Amniotic epithelial cell (primary cell): ENCODE measurements at regions not wholly inside any gene's neighbourhood (a gene's known extent, or its start where the extent isn't known, plus 50 kb on each side); places are given as distances from the start of the nearest gene placed in this dataset.

Source experiments
- DNase-seq: peaks from one replicate; pipeline ENCODE4 v3.0.0-alpha.2; 2010; ENCODE audit warnings: low read depth

DNA sequence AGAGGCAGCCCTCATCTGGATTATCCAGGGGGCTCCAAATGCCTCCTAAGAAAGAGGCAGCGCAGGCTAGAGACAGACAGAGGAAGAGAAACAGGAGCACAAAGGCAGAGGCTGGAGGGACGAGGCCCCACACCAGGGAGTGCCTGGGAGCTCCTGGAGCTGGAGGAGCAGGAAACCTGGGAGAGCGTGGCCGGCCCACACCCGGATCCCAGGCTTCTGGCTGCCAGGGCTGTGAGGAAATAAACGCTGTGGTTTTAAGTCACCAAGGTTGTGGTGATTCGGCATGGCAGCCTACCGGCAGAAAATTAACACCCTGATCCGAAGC, 165.5 kb downstream of the OLFM1 start:
- DNase-seq = no peak

GRCh38 chr9:135253305-135254004, 166.0 kb downstream of the OLFM1 start:
- no peak for DNase-seq

DNA sequence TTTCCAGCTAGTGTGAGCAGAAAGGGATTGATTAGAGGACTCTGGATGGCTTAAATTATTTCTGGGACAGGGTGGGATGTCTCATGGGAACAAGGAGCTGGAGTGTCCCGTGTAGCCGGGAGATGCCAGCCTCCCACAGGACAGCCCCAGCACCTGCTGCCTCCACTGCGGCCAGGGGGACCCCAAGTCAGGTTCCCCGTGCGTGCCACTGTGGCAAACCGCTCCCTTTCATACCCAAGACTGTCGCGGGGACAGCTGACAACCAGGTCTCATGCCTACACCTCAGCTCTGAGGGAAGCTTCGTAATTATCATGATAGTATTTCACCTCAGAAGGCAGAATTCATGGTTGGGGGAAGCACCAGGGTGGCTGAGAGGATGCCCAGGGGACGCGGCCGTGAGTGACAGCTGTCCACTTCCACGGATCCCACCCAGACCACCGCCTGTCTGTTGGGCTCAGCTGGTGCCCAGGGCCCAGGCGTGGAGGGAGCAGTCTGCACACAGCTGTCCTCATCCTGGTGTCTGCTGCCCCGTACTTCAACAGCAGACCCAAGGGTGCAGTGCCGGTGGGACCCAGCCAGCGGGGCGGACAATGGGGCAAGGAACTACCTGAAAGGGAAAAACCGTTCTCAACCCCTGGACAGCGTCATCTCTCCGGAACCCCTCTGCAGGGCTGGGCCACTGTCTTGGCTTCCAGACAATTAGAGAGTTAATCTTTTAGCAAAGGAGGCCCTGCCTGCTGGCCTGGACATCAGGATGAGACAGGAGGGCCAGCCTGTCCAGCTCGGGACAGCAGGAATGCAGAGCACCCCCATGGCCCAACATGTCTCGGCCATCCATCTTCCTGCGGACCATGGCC, 166.9 kb downstream of the OLFM1 start:
- DNase-seq = no peak

GRCh38 chr9:135255033-135255840, 167.8 kb downstream of the OLFM1 start:
- no peak for DNase-seq

GRCh38 chr9:135255841-135256580, 168.5 kb downstream of the OLFM1 start:
- DNase-seq = no peak

DNA sequence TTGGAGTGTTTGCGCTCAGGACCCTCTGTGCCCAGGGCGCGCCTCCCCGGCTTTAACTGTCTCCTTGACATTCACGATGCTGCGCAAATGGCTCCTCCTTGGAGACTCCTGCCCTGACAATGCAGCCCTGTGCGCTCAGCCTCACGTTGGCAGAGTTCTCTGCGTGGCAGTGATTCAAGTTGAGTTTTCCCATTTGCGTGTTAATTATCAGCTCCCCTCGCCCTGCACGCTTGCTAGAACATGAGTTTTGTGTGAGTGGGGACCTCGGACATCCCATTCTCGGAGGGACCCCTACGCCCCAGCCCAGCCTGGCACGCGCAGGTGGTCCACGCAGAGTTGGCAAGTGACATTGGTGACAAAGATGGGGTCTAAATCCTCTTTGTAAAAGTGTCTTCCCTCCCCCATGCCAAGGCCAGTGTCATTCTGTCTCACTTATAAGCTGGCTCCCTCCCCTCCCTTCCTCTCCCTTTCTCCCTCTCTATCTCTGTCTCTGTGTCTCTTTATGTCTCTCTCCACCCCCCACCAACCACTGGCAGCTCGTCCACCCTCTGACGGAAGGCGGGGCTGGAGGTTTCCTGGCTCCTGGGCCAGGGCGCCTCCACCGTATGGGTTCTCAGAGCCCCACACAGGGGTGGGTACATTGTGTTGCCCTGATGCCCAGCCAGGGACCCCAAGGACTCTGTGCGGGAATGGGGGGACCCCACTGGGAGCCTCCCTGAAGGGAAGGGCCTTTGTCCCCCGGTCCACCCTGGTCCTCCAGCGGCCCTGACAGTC, 169.3 kb downstream of the OLFM1 start:
- DNase-seq = no peak

DNA sequence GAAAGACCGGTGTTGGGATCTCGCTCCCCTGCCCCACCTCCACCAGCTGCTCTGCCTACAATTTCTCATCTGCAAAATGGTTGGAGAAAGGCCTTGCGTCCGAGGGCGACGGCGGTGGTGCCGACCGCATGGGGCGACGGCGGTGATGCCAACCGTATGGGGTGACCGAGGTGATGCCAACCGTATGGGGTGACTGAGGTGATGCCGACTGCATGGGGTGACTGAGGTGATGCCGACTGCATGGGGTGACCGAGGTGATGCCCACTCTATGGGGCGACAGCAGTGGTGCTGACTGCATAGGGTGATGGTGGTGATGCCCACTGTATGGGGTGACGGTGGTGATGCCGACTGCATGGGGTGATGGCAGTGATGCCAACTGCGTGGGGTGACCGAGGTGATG, 171.0 kb downstream of the OLFM1 start:
- DNase-seq = no peak

DNA sequence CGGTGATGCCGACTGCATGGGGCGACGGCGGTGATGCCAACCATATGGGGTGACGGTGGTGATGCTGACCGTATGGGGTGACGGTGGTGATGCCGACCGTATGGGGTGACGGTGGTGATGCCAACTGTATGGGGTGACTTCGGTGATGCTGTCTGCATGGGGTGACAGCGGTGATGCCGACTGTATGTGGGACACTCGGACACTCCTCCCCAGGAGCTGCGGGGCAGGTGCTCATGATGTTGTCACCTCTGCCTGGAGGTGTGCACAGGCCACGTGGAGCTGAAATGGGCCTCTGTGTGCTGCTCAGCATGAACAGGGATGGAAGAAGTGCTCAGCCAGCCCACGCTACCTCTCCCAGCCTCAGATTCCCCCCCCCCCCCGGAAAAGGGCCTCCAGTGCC, 171.8 kb downstream of the OLFM1 start:
- DNase-seq = no peak

GRCh38 chr9:135260221-135261180, 173.0 kb downstream of the OLFM1 start:
- no peak for DNase-seq

- DNase-seq = no peak
These were observed 174.8 kb downstream of the OLFM1 start for GRCh38 chr9:135262248-135262647.

GRCh38 chr9:135263511-135263910, 176.0 kb downstream of the OLFM1 start:
- no peak for DNase-seq

GRCh38 chr9:135265931-135266330, 178.5 kb downstream of the OLFM1 start:
- no peak for DNase-seq

GRCh38 chr9:135267191-135267809, 179.8 kb downstream of the OLFM1 start:
- DNase-seq = no peak

- no peak for DNase-seq
These were observed 180.6 kb downstream of the OLFM1 start for GRCh38 chr9:135268031-135268430.

- DNase-seq = no peak
These were observed 181.5 kb downstream of the OLFM1 start for GRCh38 chr9:135268981-135269380.

DNA sequence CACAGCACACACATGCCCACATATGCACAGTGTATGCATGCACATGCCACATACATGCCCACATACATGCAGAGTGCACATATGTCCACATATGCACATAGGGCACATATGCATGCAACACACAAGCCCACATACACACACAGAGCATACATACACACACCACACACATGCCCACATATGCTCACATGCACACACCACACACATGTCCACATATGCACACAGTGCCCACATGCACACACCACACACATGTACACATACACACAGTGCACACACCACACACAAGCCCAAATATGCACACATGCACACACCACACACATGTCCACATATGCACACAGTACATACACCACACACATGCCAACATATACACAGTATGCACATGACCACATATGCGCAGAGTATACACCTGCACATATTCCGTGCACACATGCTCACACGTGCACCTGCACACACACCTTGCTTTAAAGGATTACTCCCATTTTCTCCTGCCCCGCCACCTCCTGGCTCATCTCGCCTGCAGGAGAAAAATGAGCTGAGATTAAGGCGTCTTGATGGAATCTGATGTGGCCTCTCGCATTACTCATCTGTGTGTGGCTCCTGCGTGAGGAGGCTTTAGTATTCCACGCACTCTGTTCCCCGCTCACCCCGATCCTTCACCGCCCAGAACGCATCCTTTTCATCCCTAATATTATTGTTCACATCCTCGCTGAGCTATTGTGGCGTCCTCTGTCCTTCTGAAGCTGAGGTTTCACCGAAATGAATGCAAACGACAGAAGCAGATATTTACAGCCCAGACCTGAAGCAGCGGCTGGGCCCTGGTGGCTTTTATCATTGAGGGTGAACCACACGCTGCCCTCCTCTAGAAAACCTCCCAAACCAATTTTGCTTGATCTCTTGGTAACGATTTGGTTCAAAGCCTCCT, 182.7 kb downstream of the OLFM1 start:
- DNase-seq = no peak

GRCh38 chr9:135271425-135271824, 184.0 kb downstream of the OLFM1 start:
- no peak for DNase-seq

DNA sequence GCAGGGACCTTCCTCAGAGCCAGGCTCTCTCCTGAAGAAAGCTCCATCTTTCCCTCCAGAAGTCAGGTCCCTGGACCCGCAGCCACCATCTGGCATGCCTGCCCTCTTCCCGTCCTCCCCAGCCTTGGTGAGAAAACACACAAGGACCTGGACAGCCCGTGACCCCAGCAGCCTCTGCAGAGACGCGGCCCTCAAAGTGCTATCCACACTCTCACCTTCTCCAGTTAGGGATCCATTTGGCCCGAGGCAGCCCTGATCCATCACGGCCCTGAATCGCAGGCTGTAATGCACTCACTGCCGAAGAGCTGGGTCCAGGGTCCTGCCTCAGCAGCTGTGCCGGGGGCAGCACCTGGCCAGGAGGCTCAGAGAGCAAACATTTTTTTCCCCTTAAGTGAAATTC, 185.1 kb downstream of the OLFM1 start:
- DNase-seq = no peak

DNA sequence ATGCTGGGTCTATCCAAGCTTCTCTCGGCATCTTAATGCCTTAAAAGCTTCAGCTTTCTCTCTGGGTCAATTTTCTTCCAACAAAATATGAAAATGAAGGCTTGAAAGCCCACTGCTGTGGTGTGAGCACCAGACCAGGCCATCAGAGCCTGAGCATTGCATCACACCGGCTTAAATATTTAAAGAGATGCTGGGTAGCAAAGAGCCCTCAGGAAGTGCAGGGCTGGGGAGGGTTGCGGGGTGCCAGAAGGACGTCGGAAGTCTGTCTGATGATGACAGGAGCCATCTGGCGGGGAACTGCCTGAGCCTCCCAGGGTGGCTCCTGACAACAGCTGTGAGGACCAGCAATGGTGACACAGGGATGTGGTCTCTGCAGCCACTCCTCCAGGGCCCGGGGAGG, 185.5 kb downstream of the OLFM1 start:
- DNase-seq = no peak
